HepG2 (cell line): ENCODE measurements at regions not wholly inside any gene's neighbourhood (a gene's known extent, or its start where the extent isn't known, plus 50 kb on each side); places are given as distances from the start of the nearest gene placed in this dataset.
"Not testable (repeated sequence)": the region's sequence is repeated elsewhere in the genome, so short reads cannot be mapped to it uniquely, and the experiment has no call there.

Experiments used
- ATF1 ChIP-seq: IDR thresholded peaks from 2 replicates; pipeline ENCODE4 v1.6.1; 2016; ENCODE audit warnings: mild to moderate bottlenecking, control low read depth
- CBX2 ChIP-seq, 2 experiments: fragments of 200-600 bp in 1 of 2; sonication (generic); formaldehyde crosslinking in 1 of 2; IDR thresholded peaks; 2 replicates each; pipeline versions ENCODE4 v1.7.0 to v1.8.1; 2018 to 2022; ENCODE audit warnings: low read depth in 2 of 2, low read length in 1 of 2, mild to moderate bottlenecking in 1 of 2, missing genetic modification reagents in 1 of 2
- POLR2A ChIP-seq, 2 experiments: IDR thresholded peaks; 2 replicates each; pipeline ENCODE4 v1.6.1; 2011; ENCODE audit warnings: low read depth in 2 of 2, low read length in 2 of 2, mild to moderate bottlenecking in 1 of 2, moderate library complexity in 1 of 2; ENCODE audit not compliant: insufficient read depth in 1 of 2
- REST ChIP-seq, 2 experiments: IDR thresholded peaks; 2 replicates each; pipeline ENCODE4 v1.6.1; 2011 to 2012; ENCODE audit warnings: low read length in 2 of 2, borderline replicate concordance in 1 of 2, low read depth in 1 of 2, mild to moderate bottlenecking in 1 of 2, moderate library complexity in 1 of 2

- TF ChIP-seq POLR2A (IDR thresholded peaks at IDR 0.05; ENCODE audit: insufficient read depth in 1 of 2, low read depth in 2 of 2, low read length in 2 of 2); ATF1 (CRISPR knock-in tag); REST (IDR thresholded peaks at IDR 0.05; ENCODE audit: borderline replicate concordance in 1 of 2, low read depth in 1 of 2, low read length in 2 of 2); CBX2 (IDR thresholded peaks at IDR 0.05; ENCODE audit: low read depth, low read length); CBX2 (CRISPR knock-in tag; IDR thresholded peaks at IDR 0.05; ENCODE audit: low read depth): not testable (repeated sequence)
Measured at GRCh38 chr2:172315070-172315469, 112.3 kb upstream of the ITGA6 start.
